Neural cell (in vitro differentiated cells): ENCODE measurements at regions not wholly inside any gene's neighbourhood (a gene's known extent, or its start where the extent isn't known, plus 50 kb on each side); places are given as distances from the start of the nearest gene placed in this dataset.

Source experiments
- CTCF ChIP-seq: fragments of 450-650 bp; IDR thresholded peaks from 2 replicates; pipeline ENCODE4 v1.5.1; 2014; ENCODE audit warnings: antibody characterized with exemption, mild to moderate bottlenecking, moderate library complexity; ENCODE audit not compliant: poor library complexity, severe bottlenecking
- EZH2 ChIP-seq: fragments of 200-600, 300-800 bp; shearing (Covaris generic), sonication (generic); IDR thresholded peaks from 2 replicates; pipeline ENCODE4 v1.6.1; 2014; ENCODE audit warnings: antibody characterized with exemption, low read length, borderline replicate concordance, mild to moderate bottlenecking; ENCODE audit not compliant: insufficient read depth, poor library complexity, severe bottlenecking
- MXI1 ChIP-seq: fragments of 450-650 bp; conservative IDR thresholded peaks from 2 replicates; pipeline ENCODE4 v1.6.1; 2014; ENCODE audit warnings: antibody characterized with exemption, mild to moderate bottlenecking; ENCODE audit not compliant: poor library complexity, severe bottlenecking
- POLR2AphosphoS5 ChIP-seq: IDR thresholded peaks from 2 replicates; pipeline ENCODE4 v1.6.1; 2012
- SMC3 ChIP-seq: fragments of 450-650 bp; conservative IDR thresholded peaks from 2 replicates; pipeline ENCODE4 v1.6.1; 2014; ENCODE audit warnings: antibody characterized with exemption, mild to moderate bottlenecking, moderate library complexity; ENCODE audit not compliant: poor library complexity
- TAF1 ChIP-seq: IDR thresholded peaks from 2 replicates; pipeline ENCODE4 v1.6.1; 2012; ENCODE audit warnings: low read depth
- TF ChIP-seq, protein P1 (sequence below): IDR thresholded peaks from 2 replicates; pipeline ENCODE4 v1.6.1; 2012; ENCODE audit warnings: borderline replicate concordance

- TF ChIP-seq TAF1 (no peak), CTCF (no peak), MXI1 (no peak), EZH2 (no peak), POLR2AphosphoS5 (no peak), SMC3 (no peak)
- TF ChIP-seq, protein P1, sequence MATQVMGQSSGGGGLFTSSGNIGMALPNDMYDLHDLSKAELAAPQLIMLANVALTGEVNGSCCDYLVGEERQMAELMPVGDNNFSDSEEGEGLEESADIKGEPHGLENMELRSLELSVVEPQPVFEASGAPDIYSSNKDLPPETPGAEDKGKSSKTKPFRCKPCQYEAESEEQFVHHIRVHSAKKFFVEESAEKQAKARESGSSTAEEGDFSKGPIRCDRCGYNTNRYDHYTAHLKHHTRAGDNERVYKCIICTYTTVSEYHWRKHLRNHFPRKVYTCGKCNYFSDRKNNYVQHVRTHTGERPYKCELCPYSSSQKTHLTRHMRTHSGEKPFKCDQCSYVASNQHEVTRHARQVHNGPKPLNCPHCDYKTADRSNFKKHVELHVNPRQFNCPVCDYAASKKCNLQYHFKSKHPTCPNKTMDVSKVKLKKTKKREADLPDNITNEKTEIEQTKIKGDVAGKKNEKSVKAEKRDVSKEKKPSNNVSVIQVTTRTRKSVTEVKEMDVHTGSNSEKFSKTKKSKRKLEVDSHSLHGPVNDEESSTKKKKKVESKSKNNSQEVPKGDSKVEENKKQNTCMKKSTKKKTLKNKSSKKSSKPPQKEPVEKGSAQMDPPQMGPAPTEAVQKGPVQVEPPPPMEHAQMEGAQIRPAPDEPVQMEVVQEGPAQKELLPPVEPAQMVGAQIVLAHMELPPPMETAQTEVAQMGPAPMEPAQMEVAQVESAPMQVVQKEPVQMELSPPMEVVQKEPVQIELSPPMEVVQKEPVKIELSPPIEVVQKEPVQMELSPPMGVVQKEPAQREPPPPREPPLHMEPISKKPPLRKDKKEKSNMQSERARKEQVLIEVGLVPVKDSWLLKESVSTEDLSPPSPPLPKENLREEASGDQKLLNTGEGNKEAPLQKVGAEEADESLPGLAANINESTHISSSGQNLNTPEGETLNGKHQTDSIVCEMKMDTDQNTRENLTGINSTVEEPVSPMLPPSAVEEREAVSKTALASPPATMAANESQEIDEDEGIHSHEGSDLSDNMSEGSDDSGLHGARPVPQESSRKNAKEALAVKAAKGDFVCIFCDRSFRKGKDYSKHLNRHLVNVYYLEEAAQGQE = no peak
Observed at GRCh38 chr6:144796070-144796469, 510.9 kb downstream of the UTRN start.
